ENCODE measurements at regions not wholly inside any gene's neighbourhood (a gene's known extent, or its start where the extent isn't known, plus 50 kb on each side); places are given as distances from the start of the nearest gene placed in this dataset.
A peak's percentile ranks its signal among the peaks of the same experiment; 100 is the strongest.

- DNase-seq (ENCODE audit: low read depth in 2 of 2), result no peak
These were observed 234.3 kb downstream of the TLE4 start for GRCh38 chr9:79806086-79806485.

GRCh38 chr9:79801459-79801858 is 229.7 kb downstream of the TLE4 start:
- DNase-seq (ENCODE audit: low read depth in 2 of 2), result no peak

GRCh38 chr9:79800578-79800977 is 228.8 kb downstream of the TLE4 start:
- no peak for DNase-seq (ENCODE audit: low read depth in 2 of 2)

- DNase-seq (ENCODE audit: low read depth in 2 of 2), result peak; percentile 73 to 75
These were observed 228.0 kb downstream of the TLE4 start for GRCh38 chr9:79799691-79800335.

GRCh38 chr9:79798450-79798849 is 226.7 kb downstream of the TLE4 start:
- DNase-seq (ENCODE audit: low read depth in 2 of 2), result no peak

GRCh38 chr9:79796411-79796810 is 224.6 kb downstream of the TLE4 start:
- no peak for DNase-seq (ENCODE audit: low read depth in 2 of 2)

GRCh38 chr9:79788662-79789061 is 216.9 kb downstream of the TLE4 start:
- DNase-seq (ENCODE audit: low read depth in 2 of 2), result no peak

GRCh38 chr9:79781263-79781662 is 209.5 kb downstream of the TLE4 start:
- no peak for DNase-seq (ENCODE audit: low read depth in 2 of 2)

GRCh38 chr9:79780559-79780958 is 208.8 kb downstream of the TLE4 start:
- no peak for DNase-seq (ENCODE audit: low read depth in 2 of 2)

- no peak for DNase-seq (ENCODE audit: low read depth in 2 of 2)
These were observed 208.1 kb downstream of the TLE4 start for GRCh38 chr9:79779901-79780300.

- no peak for DNase-seq (ENCODE audit: low read depth in 2 of 2)
These were observed 206.8 kb downstream of the TLE4 start for GRCh38 chr9:79778581-79778980.

- peak in 1 of 2 experiments; percentile 11 for DNase-seq (ENCODE audit: low read depth in 2 of 2)
These were observed 204.8 kb downstream of the TLE4 start for GRCh38 chr9:79776581-79776980.
